Activated CD4-positive, CD25-positive, alpha-beta regulatory T cell treated with anti-CD3 and anti-CD28 coated beads, Interleukin-2, amount 50 U/mL, for 24 hours (primary cell): ENCODE measurements at regions not wholly inside any gene's neighbourhood (a gene's known extent, or its start where the extent isn't known, plus 50 kb on each side); places are given as distances from the start of the nearest gene placed in this dataset.

Experiments
- ATAC-seq, 2 donors: fragments of 150-1000 bp; cut with Tn5 transposase; one replicate each; pipeline ENCODE4 v1.10.0; 2021; ENCODE audit warnings: mild to moderate bottlenecking in 1 of 2, moderate library complexity in 1 of 2

GRCh38 chr14:51145246-51145645, 50.3 kb upstream of the TRIM9 start:
- ATAC-seq: no peak

- no peak for ATAC-seq
These were observed 52.3 kb upstream of the TRIM9 start for GRCh38 chr14:51147183-51147582.

GRCh38 chr14:51155326-51155725, 60.4 kb upstream of the TRIM9 start:
- no peak for ATAC-seq

- no peak for ATAC-seq
These were observed 62.1 kb upstream of the TRIM9 start for GRCh38 chr14:51157012-51157411.

GRCh38 chr14:51160871-51161270, 66.0 kb upstream of the TRIM9 start:
- ATAC-seq: no peak

GRCh38 chr14:51165415-51165814, 70.5 kb upstream of the TRIM9 start:
- no peak for ATAC-seq

- ATAC-seq: no peak
These were observed 72.3 kb upstream of the TMX1 start for GRCh38 chr14:51167587-51168214.

GRCh38 chr14:51168215-51168613, 71.8 kb upstream of the TMX1 start:
- no peak for ATAC-seq

GRCh38 chr14:51173863-51174262, 66.2 kb upstream of the TMX1 start:
- ATAC-seq: no peak

GRCh38 chr14:51176839-51177238, 63.2 kb upstream of the TMX1 start:
- ATAC-seq: no peak

GRCh38 chr14:51180577-51180976, 59.5 kb upstream of the TMX1 start:
- ATAC-seq: peak in 1 of 2 donors; percentile 38

- ATAC-seq: no peak
These were observed 57.9 kb upstream of the TMX1 start for GRCh38 chr14:51182131-51182565.

- no peak for ATAC-seq
These were observed 54.9 kb upstream of the TMX1 start for GRCh38 chr14:51185180-51185579.

- no peak for ATAC-seq
These were observed 54.3 kb upstream of the TMX1 start for GRCh38 chr14:51185754-51186153.

GRCh38 chr14:51188566-51189185, 51.4 kb upstream of the TMX1 start:
- no peak for ATAC-seq

GRCh38 chr14:51189600-51190376, 50.3 kb upstream of the TMX1 start:
- ATAC-seq: no peak
